ENCODE measurements at regions not wholly inside any gene's neighbourhood (a gene's known extent, or its start where the extent isn't known, plus 50 kb on each side); places are given as distances from the start of the nearest gene placed in this dataset.

GRCh38 chr21:24583473-24583872, 1023.8 kb downstream of the MRPL39 start:
- Histone ChIP-seq H3K79me2 (replicated peaks; ENCODE audit: insufficient read depth) (no peaks in the 10 kb centered on the region), H3K27me3 (ENCODE audit: insufficient read depth) (no peaks in the 10 kb centered on the region), H3K4me3 (no peak overlapping the region), H3K36me3 (ENCODE audit: insufficient read depth) (no peaks in the 10 kb centered on the region), H3K9me2 (ENCODE audit: insufficient read depth) (no peaks in the 10 kb centered on the region), H4K20me1 (replicated peaks; ENCODE audit: insufficient read depth) (no peaks in the 10 kb centered on the region), H3K4me1 (ENCODE audit: insufficient read depth) (no peaks in the 10 kb centered on the region), H3F3A (replicated peaks; ENCODE audit: low read depth) (no peaks in the 10 kb centered on the region), H2AFZ (no peak overlapping the region), H3K4me2 (no peak overlapping the region), H3K27ac (ENCODE audit: low read depth) (no peak overlapping the region)
- H3K27ac Mint-ChIP-seq: no peak overlapping the region
- H3K4me1 Mint-ChIP-seq: no peaks in the 10 kb centered on the region
- H3K9me3 Mint-ChIP-seq: peaks cover 76% of the 10 kb centered on the region
- no peaks in the 10 kb centered on the region for H3K27me3 Mint-ChIP-seq (ENCODE audit: insufficient read depth, low read depth, poor library complexity)
- TF ChIP-seq EZH2phosphoT487 (IDR thresholded peaks at IDR 0.05; ENCODE audit: unreplicated experiment) (no peak), POLR2AphosphoS5 (IDR thresholded peaks at IDR 0.05; ENCODE audit: low read depth) (no peak), ZNF114 (CRISPR knock-in tag; IDR thresholded peaks at IDR 0.05) (no peak), CREB1 (CRISPR knock-in tag; IDR thresholded peaks at IDR 0.05; ENCODE audit: low read depth) (no peak), REST (IDR thresholded peaks at IDR 0.05; ENCODE audit: unreplicated experiment) (no peak), JUNB (IDR thresholded peaks at IDR 0.05; ENCODE audit: unreplicated experiment) (no peak), EZH2 (IDR thresholded peaks at IDR 0.05; ENCODE audit: low read depth, unreplicated experiment) (no peak), STAT1 (IDR thresholded peaks at IDR 0.05; ENCODE audit: unreplicated experiment) (no peak), NANOG (IDR thresholded peaks at IDR 0.05; ENCODE audit: borderline replicate concordance) (no peak), ZNF331 (CRISPR knock-in tag; IDR thresholded peaks at IDR 0.05; ENCODE audit: low read depth) (no peak)
- TF ChIP-seq, protein P1, sequence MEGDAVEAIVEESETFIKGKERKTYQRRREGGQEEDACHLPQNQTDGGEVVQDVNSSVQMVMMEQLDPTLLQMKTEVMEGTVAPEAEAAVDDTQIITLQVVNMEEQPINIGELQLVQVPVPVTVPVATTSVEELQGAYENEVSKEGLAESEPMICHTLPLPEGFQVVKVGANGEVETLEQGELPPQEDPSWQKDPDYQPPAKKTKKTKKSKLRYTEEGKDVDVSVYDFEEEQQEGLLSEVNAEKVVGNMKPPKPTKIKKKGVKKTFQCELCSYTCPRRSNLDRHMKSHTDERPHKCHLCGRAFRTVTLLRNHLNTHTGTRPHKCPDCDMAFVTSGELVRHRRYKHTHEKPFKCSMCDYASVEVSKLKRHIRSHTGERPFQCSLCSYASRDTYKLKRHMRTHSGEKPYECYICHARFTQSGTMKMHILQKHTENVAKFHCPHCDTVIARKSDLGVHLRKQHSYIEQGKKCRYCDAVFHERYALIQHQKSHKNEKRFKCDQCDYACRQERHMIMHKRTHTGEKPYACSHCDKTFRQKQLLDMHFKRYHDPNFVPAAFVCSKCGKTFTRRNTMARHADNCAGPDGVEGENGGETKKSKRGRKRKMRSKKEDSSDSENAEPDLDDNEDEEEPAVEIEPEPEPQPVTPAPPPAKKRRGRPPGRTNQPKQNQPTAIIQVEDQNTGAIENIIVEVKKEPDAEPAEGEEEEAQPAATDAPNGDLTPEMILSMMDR (conservative IDR thresholded peaks at IDR 0.05; ENCODE audit: low read depth in 2 of 2): no peak
- TF ChIP-seq, protein P2, sequence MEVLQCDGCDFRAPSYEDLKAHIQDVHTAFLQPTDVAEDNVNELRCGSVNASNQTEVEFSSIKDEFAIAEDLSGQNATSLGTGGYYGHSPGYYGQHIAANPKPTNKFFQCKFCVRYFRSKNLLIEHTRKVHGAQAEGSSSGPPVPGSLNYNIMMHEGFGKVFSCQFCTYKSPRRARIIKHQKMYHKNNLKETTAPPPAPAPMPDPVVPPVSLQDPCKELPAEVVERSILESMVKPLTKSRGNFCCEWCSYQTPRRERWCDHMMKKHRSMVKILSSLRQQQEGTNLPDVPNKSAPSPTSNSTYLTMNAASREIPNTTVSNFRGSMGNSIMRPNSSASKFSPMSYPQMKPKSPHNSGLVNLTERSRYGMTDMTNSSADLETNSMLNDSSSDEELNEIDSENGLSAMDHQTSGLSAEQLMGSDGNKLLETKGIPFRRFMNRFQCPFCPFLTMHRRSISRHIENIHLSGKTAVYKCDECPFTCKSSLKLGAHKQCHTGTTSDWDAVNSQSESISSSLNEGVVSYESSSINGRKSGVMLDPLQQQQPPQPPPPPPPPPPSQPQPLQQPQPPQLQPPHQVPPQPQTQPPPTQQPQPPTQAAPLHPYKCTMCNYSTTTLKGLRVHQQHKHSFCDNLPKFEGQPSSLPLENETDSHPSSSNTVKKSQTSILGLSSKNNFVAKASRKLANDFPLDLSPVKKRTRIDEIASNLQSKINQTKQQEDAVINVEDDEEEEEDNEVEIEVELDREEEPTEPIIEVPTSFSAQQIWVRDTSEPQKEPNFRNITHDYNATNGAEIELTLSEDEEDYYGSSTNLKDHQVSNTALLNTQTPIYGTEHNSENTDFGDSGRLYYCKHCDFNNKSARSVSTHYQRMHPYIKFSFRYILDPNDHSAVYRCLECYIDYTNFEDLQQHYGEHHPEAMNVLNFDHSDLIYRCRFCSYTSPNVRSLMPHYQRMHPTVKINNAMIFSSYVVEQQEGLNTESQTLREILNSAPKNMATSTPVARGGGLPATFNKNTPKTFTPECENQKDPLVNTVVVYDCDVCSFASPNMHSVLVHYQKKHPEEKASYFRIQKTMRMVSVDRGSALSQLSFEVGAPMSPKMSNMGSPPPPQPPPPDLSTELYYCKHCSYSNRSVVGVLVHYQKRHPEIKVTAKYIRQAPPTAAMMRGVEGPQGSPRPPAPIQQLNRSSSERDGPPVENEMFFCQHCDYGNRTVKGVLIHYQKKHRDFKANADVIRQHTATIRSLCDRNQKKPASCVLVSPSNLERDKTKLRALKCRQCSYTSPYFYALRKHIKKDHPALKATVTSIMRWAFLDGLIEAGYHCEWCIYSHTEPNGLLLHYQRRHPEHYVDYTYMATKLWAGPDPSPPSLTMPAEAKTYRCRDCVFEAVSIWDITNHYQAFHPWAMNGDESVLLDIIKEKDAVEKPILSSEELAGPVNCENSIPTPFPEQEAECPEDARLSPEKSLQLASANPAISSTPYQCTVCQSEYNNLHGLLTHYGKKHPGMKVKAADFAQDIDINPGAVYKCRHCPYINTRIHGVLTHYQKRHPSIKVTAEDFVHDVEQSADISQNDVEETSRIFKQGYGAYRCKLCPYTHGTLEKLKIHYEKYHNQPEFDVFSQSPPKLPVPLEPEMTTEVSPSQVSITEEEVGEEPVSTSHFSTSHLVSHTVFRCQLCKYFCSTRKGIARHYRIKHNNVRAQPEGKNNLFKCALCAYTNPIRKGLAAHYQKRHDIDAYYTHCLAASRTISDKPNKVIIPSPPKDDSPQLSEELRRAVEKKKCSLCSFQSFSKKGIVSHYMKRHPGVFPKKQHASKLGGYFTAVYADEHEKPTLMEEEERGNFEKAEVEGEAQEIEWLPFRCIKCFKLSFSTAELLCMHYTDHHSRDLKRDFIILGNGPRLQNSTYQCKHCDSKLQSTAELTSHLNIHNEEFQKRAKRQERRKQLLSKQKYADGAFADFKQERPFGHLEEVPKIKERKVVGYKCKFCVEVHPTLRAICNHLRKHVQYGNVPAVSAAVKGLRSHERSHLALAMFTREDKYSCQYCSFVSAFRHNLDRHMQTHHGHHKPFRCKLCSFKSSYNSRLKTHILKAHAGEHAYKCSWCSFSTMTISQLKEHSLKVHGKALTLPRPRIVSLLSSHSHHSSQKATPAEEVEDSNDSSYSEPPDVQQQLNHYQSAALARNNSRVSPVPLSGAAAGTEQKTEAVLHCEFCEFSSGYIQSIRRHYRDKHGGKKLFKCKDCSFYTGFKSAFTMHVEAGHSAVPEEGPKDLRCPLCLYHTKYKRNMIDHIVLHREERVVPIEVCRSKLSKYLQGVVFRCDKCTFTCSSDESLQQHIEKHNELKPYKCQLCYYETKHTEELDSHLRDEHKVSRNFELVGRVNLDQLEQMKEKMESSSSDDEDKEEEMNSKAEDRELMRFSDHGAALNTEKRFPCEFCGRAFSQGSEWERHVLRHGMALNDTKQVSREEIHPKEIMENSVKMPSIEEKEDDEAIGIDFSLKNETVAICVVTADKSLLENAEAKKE (CRISPR knock-in tag; IDR thresholded peaks at IDR 0.05): no peak
- TF ChIP-seq, protein P3, sequence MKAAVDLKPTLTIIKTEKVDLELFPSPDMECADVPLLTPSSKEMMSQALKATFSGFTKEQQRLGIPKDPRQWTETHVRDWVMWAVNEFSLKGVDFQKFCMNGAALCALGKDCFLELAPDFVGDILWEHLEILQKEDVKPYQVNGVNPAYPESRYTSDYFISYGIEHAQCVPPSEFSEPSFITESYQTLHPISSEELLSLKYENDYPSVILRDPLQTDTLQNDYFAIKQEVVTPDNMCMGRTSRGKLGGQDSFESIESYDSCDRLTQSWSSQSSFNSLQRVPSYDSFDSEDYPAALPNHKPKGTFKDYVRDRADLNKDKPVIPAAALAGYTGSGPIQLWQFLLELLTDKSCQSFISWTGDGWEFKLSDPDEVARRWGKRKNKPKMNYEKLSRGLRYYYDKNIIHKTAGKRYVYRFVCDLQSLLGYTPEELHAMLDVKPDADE (IDR thresholded peaks at IDR 0.05): no peak
- peaks cover 13% of the 10 kb centered on the region; the same call in 1 of the 3 replicates for H3K36me3 Mint-ChIP-seq (ENCODE audit: low read depth)
- DNase-seq (ENCODE audit: low spot score) (no peak), ATAC-seq (no peak)
- H3K4me3 Mint-ChIP-seq: no peak overlapping the region

Data from GM23338 (cell line).